Lower leg skin (tissue), 3 donors: ENCODE measurements at regions not wholly inside any gene's neighbourhood (a gene's known extent, or its start where the extent isn't known, plus 50 kb on each side); places are given as distances from the start of the nearest gene placed in this dataset.

Source experiments
- POLR2A ChIP-seq, 2 donors: fragments of 450-650 bp; IDR thresholded peaks; one replicate each; pipeline ENCODE4 v1.6.1; 2016 to 2017; ENCODE audit warnings: antibody characterized with exemption in 2 of 2, mild to moderate bottlenecking in 1 of 2, moderate library complexity in 1 of 2
- TF ChIP-seq, protein P1 (sequence below), 3 donors: fragments of 450-650 bp; IDR thresholded peaks; one replicate each; pipeline ENCODE4 v1.5.1; 2016; ENCODE audit warnings: antibody characterized with exemption in 3 of 3, mild to moderate bottlenecking in 3 of 3, moderate library complexity in 2 of 3

DNA sequence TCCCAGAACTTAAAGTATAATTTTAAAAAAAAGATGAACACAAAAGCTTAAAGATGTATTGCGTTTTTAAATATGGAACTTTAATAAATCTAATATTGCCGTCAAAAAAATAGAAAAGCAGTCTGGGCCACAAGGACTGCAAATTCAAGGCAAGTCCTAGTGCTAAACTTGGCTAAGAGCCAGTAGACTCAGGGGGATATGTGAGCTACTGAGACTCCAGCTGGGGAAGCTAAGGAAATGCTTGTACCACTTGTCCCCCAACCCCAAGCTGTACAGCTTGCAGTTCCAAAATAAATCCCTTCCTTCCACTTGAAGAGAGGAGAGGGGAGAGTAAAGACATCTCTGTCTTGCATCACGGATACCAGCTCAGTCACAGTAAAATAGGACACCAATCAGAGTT is 290.8 kb upstream of the FGF13 start:
- TF ChIP-seq, protein P1, sequence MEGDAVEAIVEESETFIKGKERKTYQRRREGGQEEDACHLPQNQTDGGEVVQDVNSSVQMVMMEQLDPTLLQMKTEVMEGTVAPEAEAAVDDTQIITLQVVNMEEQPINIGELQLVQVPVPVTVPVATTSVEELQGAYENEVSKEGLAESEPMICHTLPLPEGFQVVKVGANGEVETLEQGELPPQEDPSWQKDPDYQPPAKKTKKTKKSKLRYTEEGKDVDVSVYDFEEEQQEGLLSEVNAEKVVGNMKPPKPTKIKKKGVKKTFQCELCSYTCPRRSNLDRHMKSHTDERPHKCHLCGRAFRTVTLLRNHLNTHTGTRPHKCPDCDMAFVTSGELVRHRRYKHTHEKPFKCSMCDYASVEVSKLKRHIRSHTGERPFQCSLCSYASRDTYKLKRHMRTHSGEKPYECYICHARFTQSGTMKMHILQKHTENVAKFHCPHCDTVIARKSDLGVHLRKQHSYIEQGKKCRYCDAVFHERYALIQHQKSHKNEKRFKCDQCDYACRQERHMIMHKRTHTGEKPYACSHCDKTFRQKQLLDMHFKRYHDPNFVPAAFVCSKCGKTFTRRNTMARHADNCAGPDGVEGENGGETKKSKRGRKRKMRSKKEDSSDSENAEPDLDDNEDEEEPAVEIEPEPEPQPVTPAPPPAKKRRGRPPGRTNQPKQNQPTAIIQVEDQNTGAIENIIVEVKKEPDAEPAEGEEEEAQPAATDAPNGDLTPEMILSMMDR (IDR thresholded peaks at IDR 0.05): no peak
- no peak for TF ChIP-seq POLR2A (IDR thresholded peaks at IDR 0.05)
